Keratinocyte (primary cell): ENCODE measurements at regions not wholly inside any gene's neighbourhood (a gene's known extent, or its start where the extent isn't known, plus 50 kb on each side); places are given as distances from the start of the nearest gene placed in this dataset.

Experiments used
- DNase-seq: peaks from one replicate; pipeline ENCODE4 v3.0.0-alpha.2; 2011; ENCODE audit warnings: low read depth, missing footprints, low spot score
- FAIRE-seq: peaks from 2 replicates; lab custom pipeline; 2011; peaks lifted over from hg19 to GRCh38; lab: Jason Lieb, UNC
- H2AFZ ChIP-seq: 2 replicates; pipeline ENCODE4 v1.6.0; 2012; ENCODE audit warnings: low read length, control low read depth, inconsistent platforms; ENCODE audit not compliant: control insufficient read depth
- H3K27ac ChIP-seq: 2 replicates; pipeline ENCODE4 v1.5.1; 2011; ENCODE audit warnings: low read length; ENCODE audit not compliant: control insufficient read depth, insufficient read depth
- H3K27me3 ChIP-seq: 3 replicates; pipeline ENCODE4 v1.6.0; 2011; ENCODE audit warnings: low read length; ENCODE audit not compliant: control insufficient read depth, insufficient read depth; ENCODE audit errors: extremely low read depth
- H3K36me3 ChIP-seq, 2 experiments: 2 replicates in 1 of 2; 3 replicates in 1 of 2; pipeline ENCODE4 v1.5.1; 2011; ENCODE audit warnings: low read length in 2 of 2, mild to moderate bottlenecking in 1 of 2; ENCODE audit not compliant: control insufficient read depth in 2 of 2, insufficient read depth in 2 of 2; ENCODE audit errors: extremely low read depth in 1 of 2
- H3K4me1 ChIP-seq: 3 replicates; pipeline ENCODE4 v1.5.1; 2011; ENCODE audit warnings: low read length; ENCODE audit not compliant: control insufficient read depth, insufficient read depth; ENCODE audit errors: extremely low read depth
- H3K4me2 ChIP-seq: 3 replicates; pipeline ENCODE4 v1.6.0; 2011; ENCODE audit warnings: low read depth, low read length; ENCODE audit not compliant: control insufficient read depth, insufficient read depth; ENCODE audit errors: extremely low read depth
- H3K4me3 ChIP-seq, 3 experiments: fragments of 200-600 bp in 1 of 3; sonication (generic) in 1 of 3; 2 replicates in 2 of 3; 3 replicates in 1 of 3; pipeline ENCODE4 v1.5.1; 2011 to 2016; ENCODE audit warnings: low read length in 3 of 3, mild to moderate bottlenecking in 3 of 3, control low read depth in 2 of 3, inconsistent platforms in 1 of 3, low read depth in 1 of 3, mixed read lengths in 1 of 3, mixed run types in 1 of 3, moderate library complexity in 1 of 3; ENCODE audit not compliant: control insufficient read depth in 2 of 3, insufficient read depth in 2 of 3; ENCODE audit errors: extremely low read depth in 1 of 3
- H3K79me2 ChIP-seq: 2 replicates; pipeline ENCODE4 v1.6.0; 2012; ENCODE audit warnings: low read length; ENCODE audit not compliant: control insufficient read depth, insufficient read depth
- H3K9ac ChIP-seq: 3 replicates; pipeline ENCODE4 v1.6.0; 2011; ENCODE audit warnings: low read length; ENCODE audit not compliant: control insufficient read depth, insufficient read depth; ENCODE audit errors: extremely low read depth
- H3K9me1 ChIP-seq: 3 replicates; pipeline ENCODE4 v1.6.0; 2011; ENCODE audit warnings: low read length; ENCODE audit not compliant: control insufficient read depth, insufficient read depth; ENCODE audit errors: extremely low read depth
- H3K9me3 ChIP-seq: 2 replicates; pipeline ENCODE4 v1.5.1; 2012; ENCODE audit warnings: low read depth, low read length; ENCODE audit not compliant: control insufficient read depth
- H4K20me1 ChIP-seq: 3 replicates; pipeline ENCODE4 v1.6.0; 2011; ENCODE audit warnings: low read length; ENCODE audit not compliant: control insufficient read depth, insufficient read depth; ENCODE audit errors: extremely low read depth
- CTCF ChIP-seq, 3 experiments: IDR thresholded peaks in 1 of 3; conservative IDR thresholded peaks in 1 of 3; optimal IDR thresholded peaks in 1 of 3; 2 replicates in 2 of 3; 3 replicates in 1 of 3; pipeline versions ENCODE3 to v1.5.1; 2011; ENCODE audit warnings: low read length in 3 of 3, mild to moderate bottlenecking in 3 of 3, moderate library complexity in 2 of 3, control low read depth in 1 of 3, inconsistent platforms in 1 of 3; ENCODE audit not compliant: insufficient read depth in 2 of 3; ENCODE audit errors: extremely low read depth in 1 of 3
- EZH2 ChIP-seq: IDR thresholded peaks from one replicate; pipeline ENCODE4 v1.6.1; 2012; ENCODE audit warnings: inconsistent platforms, mild to moderate bottlenecking, low read length, moderate library complexity
- dilution Hi-C: fragments of 300-500 bp; cut with MboI; formaldehyde crosslinking; loops from one replicate; pipeline ENCODE4 v1.7.0; 2020; ENCODE audit warnings: low sequenced_read_pairs; ENCODE audit not compliant: extremely low pct_ligation_motif_present

- Histone ChIP-seq H4K20me1 (no peaks in the 10 kb centered on the region), H3K27me3 (no peaks in the 10 kb centered on the region), H3K4me2 (no peak overlapping the region), H3K36me3 (no peaks in the 10 kb centered on the region), H3K79me2 (no peaks in the 10 kb centered on the region), H3K4me3 (no peak overlapping the region), H2AFZ (no peak overlapping the region), H3K9me3 (no peaks in the 10 kb centered on the region), H3K4me1 (no peaks in the 10 kb centered on the region), H3K9ac (no peak overlapping the region), H3K9me1 (no peaks in the 10 kb centered on the region), H3K27ac (no peak overlapping the region)
- FAIRE-seq: no peak
- dilution Hi-C loops: no loop called here
- DNase-seq: no peak
- TF ChIP-seq EZH2: no peak
- TF ChIP-seq CTCF (optimal IDR thresholded peaks at IDR 0.05 in 1 of 3, IDR thresholded peaks at IDR 0.05 in 1 of 3, conservative IDR thresholded peaks at IDR 0.05 in 1 of 3; ENCODE audit: extremely low read depth in 1 of 3, insufficient read depth in 2 of 3, low read length in 3 of 3): no peak
These were observed 1576.8 kb upstream of the GOT2 start for GRCh38 chr16:60310846-60311445.

GRCh38 chr16:60304720-60305119, 1570.6 kb upstream of the GOT2 start:
- no peak overlapping the region for H3K4me2 ChIP-seq
- H3K9me3 ChIP-seq: no peaks in the 10 kb centered on the region
- no peak overlapping the region for H3K27ac ChIP-seq
- H2AFZ ChIP-seq: no peak overlapping the region
- dilution Hi-C loops: no loop called here
- no peaks in the 10 kb centered on the region for H3K27me3 ChIP-seq
- DNase-seq (no peak), FAIRE-seq (no peak)
- H3K4me3 ChIP-seq: no peak overlapping the region
- no peaks in the 10 kb centered on the region for H4K20me1 ChIP-seq
- H3K9ac ChIP-seq: no peak overlapping the region
- no peaks in the 10 kb centered on the region for H3K4me1 ChIP-seq
- no peak for TF ChIP-seq EZH2
- TF ChIP-seq CTCF (optimal IDR thresholded peaks at IDR 0.05 in 1 of 3, IDR thresholded peaks at IDR 0.05 in 1 of 3, conservative IDR thresholded peaks at IDR 0.05 in 1 of 3; ENCODE audit: extremely low read depth in 1 of 3, insufficient read depth in 2 of 3, low read length in 3 of 3): no peak
- H3K9me1 ChIP-seq: no peaks in the 10 kb centered on the region
- H3K79me2 ChIP-seq: no peaks in the 10 kb centered on the region
- H3K36me3 ChIP-seq: no peaks in the 10 kb centered on the region
